GM10266 (cell line): ENCODE measurements at regions not wholly inside any gene's neighbourhood (a gene's known extent, or its start where the extent isn't known, plus 50 kb on each side); places are given as distances from the start of the nearest gene placed in this dataset.

Experiments used
- DNase-seq: peaks from one replicate; pipeline ENCODE4 v3.0.0; 2012; ENCODE audit errors: extremely low spot score
- CTCF ChIP-seq: IDR thresholded peaks from 2 replicates; pipeline ENCODE4 v1.5.1; 2012; ENCODE audit warnings: mild to moderate bottlenecking, low read depth; ENCODE audit not compliant: control insufficient read depth, insufficient read depth; ENCODE audit errors: missing control alignments

GRCh38 chr20:51144476-51144875, 121.6 kb upstream of the KCNG1 start:
- no peak for TF ChIP-seq CTCF
- DNase-seq, result no peak

GRCh38 chr20:51143652-51144051, 120.7 kb upstream of the KCNG1 start:
- TF ChIP-seq CTCF, result no peak
- no peak for DNase-seq

GRCh38 chr20:51142448-51142847, 119.5 kb upstream of the KCNG1 start:
- no peak for DNase-seq
- TF ChIP-seq CTCF, result no peak

- TF ChIP-seq CTCF, result no peak
- DNase-seq, result no peak
Measured at GRCh38 chr20:51140671-51141070, 117.8 kb upstream of the KCNG1 start.

- no peak for DNase-seq
- no peak for TF ChIP-seq CTCF
Measured at GRCh38 chr20:51139891-51140290, 117.0 kb upstream of the KCNG1 start.

GRCh38 chr20:51138576-51138975, 115.7 kb upstream of the KCNG1 start:
- no peak for DNase-seq

GRCh38 chr20:51137461-51137860, 114.6 kb upstream of the KCNG1 start:
- DNase-seq, result no peak
- no peak for TF ChIP-seq CTCF

More at GRCh38 chr20:51138576-51138975, 115.7 kb upstream of the KCNG1 start:
- TF ChIP-seq CTCF, result no peak
